ENCODE measurements at regions not wholly inside any gene's neighbourhood (a gene's known extent, or its start where the extent isn't known, plus 50 kb on each side); places are given as distances from the start of the nearest gene placed in this dataset.
"Not testable (repeated sequence)": the region's sequence is repeated elsewhere in the genome, so short reads cannot be mapped to it uniquely, and the experiment has no call there.

DNA sequence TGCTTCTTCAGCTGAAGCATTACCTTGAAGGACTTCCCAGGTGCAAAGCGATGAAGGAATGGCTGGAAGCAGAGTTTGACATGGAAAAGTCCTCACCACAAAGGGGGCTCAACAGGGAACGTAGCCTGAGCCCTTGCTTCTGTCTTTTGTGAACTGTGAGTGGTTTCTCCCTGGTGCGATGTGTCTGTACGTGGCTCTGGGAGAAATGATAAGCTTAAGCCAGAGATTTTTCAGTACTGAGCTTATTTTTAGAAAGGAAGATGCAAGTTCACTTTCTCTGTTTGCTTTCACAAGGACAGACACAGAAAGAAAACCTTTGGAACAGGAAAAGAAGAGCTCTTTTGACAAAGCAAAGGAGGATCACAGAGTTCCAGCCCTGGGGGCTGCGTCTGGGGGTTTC, 79.4 kb downstream of the DACT2 start:
- TF ChIP-seq POLR2AphosphoS5 (IDR thresholded peaks at IDR 0.05) (no peak), POLR2A (IDR thresholded peaks at IDR 0.05) (no peak)
- TF ChIP-seq, protein P1, sequence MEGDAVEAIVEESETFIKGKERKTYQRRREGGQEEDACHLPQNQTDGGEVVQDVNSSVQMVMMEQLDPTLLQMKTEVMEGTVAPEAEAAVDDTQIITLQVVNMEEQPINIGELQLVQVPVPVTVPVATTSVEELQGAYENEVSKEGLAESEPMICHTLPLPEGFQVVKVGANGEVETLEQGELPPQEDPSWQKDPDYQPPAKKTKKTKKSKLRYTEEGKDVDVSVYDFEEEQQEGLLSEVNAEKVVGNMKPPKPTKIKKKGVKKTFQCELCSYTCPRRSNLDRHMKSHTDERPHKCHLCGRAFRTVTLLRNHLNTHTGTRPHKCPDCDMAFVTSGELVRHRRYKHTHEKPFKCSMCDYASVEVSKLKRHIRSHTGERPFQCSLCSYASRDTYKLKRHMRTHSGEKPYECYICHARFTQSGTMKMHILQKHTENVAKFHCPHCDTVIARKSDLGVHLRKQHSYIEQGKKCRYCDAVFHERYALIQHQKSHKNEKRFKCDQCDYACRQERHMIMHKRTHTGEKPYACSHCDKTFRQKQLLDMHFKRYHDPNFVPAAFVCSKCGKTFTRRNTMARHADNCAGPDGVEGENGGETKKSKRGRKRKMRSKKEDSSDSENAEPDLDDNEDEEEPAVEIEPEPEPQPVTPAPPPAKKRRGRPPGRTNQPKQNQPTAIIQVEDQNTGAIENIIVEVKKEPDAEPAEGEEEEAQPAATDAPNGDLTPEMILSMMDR (IDR thresholded peaks at IDR 0.05), result no peak
- Histone ChIP-seq H3K4me1 (no peaks in the 10 kb centered on the region), H3K27ac (no peak overlapping the region), H3K36me3 (no peaks in the 10 kb centered on the region), H3K27me3 (no peaks in the 10 kb centered on the region), H3K9me3 (no peaks in the 10 kb centered on the region), H3K4me3 (no peak overlapping the region)
- DNase-seq (ENCODE audit: low spot score in 2 of 2), result no peak
- intact Hi-C loops (cut with DNase I; ENCODE audit: low total_unique reads), result no loop called here

DNA sequence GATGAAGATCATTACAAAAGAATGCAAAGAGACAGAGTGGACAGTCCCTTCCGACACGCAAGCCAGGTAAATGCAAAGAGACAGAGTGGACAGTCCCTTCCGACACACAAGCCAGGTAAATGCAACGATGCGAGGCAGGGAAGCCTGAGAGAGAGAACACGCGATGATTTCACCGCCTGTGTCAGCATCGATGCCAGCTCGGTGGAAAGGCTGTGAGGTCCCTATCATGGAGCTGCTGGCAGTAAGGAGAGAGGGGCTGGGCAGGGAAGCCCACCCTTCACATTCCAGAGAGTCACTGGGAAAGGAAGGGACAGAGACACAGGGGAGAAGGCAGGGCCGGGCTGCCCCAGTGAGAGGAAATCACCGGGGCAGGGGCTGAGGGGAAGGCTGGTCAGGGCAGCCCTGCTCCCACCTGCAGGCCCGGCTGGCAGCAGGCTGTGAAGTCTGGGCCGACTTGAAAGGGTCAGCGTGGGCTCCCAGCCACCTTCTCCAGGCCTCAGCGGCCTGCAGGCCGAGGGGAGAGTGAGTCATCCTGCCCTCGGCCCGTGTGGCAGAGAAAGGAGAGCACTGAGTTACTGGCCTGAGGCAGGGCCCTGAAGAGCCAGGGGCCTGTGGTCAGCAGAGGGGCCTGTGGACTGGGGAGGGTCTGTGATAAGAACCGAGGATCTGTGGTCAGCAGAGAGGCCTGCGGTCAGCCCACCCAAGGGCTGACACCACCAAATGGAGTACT, 80.4 kb downstream of the DACT2 start:
- Histone ChIP-seq H3K27ac (no peak overlapping the region), H3K4me3 (no peak overlapping the region), H3K36me3 (no peaks in the 10 kb centered on the region), H3K4me1 (no peaks in the 10 kb centered on the region), H3K9me3 (no peaks in the 10 kb centered on the region), H3K27me3 (no peaks in the 10 kb centered on the region)
- no peak for DNase-seq (ENCODE audit: low spot score in 2 of 2)
- intact Hi-C loops (cut with DNase I; ENCODE audit: low total_unique reads), result no loop called here
- TF ChIP-seq, protein P1 (IDR thresholded peaks at IDR 0.05), result no peak
- TF ChIP-seq POLR2AphosphoS5 (IDR thresholded peaks at IDR 0.05), result no peak
- no peak for TF ChIP-seq POLR2A (IDR thresholded peaks at IDR 0.05)

DNA sequence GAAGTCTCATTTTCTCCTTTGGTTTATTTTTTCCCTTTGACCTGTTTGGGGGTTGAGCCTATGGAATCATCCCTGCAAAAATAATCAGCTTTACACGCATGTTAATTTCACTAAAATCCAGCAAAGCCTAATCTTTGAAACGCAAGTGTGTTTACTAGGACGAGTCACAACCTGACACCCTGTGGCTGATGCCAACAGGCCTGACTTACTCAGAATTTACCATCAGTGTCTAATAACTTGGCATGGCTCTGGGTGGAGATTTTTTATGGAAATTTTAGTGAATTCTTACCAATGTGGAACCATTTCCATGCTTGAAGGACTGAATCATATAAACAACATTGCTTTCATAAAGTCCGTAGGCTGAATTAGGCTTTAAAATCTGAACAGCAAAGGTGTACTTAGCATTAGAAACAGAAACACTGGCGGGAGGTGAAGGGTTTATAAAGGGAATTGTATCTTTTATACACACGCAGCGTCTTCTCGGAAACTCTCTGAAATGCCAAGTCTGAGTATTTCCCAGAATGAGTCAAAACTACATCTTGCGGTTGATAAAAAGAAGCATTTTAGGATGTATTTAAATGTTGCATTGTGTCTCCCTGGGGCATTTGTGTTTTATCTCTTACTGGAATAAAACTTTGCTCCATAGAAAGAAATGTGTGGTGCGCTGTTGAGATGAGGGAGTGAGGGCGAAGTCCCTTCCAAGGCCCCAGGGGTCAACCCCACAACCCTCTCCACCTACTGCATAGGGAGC, 81.2 kb downstream of the DACT2 start:
- Histone ChIP-seq H3K9me3 (no peaks in the 10 kb centered on the region), H3K27me3 (no peaks in the 10 kb centered on the region), H3K36me3 (no peaks in the 10 kb centered on the region), H3K27ac (no peak overlapping the region), H3K4me1 (no peaks in the 10 kb centered on the region), H3K4me3 (no peak overlapping the region)
- intact Hi-C loops (cut with DNase I; ENCODE audit: low total_unique reads), result no loop called here
- TF ChIP-seq POLR2A (IDR thresholded peaks at IDR 0.05) (no peak), POLR2AphosphoS5 (IDR thresholded peaks at IDR 0.05) (no peak)
- TF ChIP-seq, protein P1 (IDR thresholded peaks at IDR 0.05), result no peak
- no peak for DNase-seq (ENCODE audit: low spot score in 2 of 2)

DNA sequence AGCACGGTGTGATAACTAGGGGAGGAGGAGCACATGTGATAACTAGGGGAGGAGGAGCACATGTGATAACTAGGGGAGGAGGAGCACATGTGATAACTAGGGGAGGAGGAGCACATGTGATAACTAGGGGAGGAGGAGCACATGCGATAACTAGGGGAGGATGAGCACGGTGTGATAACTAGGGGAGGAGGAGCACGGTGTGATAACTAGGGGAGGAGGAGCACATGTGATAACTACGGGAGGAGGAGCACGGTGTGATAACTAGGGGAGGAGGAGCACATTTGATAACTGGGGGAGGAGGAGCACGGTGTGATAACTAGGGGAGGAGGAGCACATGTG, 85.7 kb downstream of the DACT2 start:
- H3K27ac ChIP-seq; H3K36me3 ChIP-seq; H3K9me3 ChIP-seq; H3K27me3 ChIP-seq; H3K4me3 ChIP-seq; H3K4me1 ChIP-seq; DNase-seq (ENCODE audit: low spot score in 2 of 2); intact Hi-C loops (cut with DNase I; ENCODE audit: low total_unique reads): not testable (repeated sequence)

DNA sequence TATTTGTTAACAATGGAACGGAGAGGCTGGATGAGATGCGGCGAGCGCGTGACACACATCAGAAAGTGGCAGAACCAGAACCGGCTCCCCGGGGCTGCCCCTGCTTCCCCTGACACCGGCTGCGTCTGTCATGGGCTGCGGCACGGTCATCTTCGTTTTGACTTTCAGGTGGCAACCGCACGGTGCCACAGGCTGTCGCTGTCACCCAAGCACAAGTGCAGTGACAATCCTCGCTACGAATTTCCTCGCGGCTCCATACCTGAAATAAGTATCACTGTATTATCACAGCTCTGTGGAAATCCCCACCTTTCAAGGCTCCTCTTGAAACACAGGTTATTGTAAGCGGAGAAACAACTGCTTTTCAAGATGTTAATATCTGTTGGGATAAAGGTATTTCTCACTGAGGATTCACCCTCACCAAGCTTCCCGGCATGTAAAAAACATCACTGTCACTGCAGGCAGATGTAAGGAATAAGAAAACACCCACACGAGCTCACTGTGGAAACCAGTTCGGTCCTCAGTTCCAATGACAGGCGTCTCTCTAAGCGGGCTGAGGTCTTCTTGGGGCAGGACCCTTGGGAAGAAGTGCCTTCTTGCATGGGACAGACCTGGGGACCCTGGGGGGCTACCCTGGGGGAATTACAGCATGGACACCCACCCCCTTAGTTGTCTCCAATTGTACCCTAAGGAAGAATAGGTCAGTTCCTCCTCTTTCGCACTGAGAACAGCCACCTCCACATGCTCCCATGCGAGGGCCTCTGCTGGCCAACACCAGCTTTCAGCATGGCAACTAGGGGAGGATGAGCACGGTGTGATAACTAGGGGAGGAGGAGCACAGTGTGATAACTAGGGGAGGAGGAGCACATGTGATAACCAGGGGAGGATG, 86.3 kb downstream of the DACT2 start:
- DNase-seq (ENCODE audit: low spot score in 2 of 2), result no peak
- Histone ChIP-seq H3K4me1 (no peaks in the 10 kb centered on the region), H3K27me3 (no peaks in the 10 kb centered on the region), H3K27ac (no peak overlapping the region), H3K9me3 (no peaks in the 10 kb centered on the region), H3K36me3 (no peaks in the 10 kb centered on the region), H3K4me3 (no peak overlapping the region)
- TF ChIP-seq POLR2A (IDR thresholded peaks at IDR 0.05) (no peak), POLR2AphosphoS5 (IDR thresholded peaks at IDR 0.05) (no peak)
- TF ChIP-seq, protein P1 (IDR thresholded peaks at IDR 0.05), result no peak
- intact Hi-C loops (cut with DNase I; ENCODE audit: low total_unique reads), result no loop called here
